Dedifferentiated amniotic fluid mesenchymal stem cell (primary cell): ENCODE measurements at regions not wholly inside any gene's neighbourhood (a gene's known extent, or its start where the extent isn't known, plus 50 kb on each side); places are given as distances from the start of the nearest gene placed in this dataset.

ENCODE experiments used
- DNase-seq: peaks from one replicate; pipeline ENCODE4 v3.0.0-alpha.2; 2016; ENCODE audit errors: extremely low spot score

- DNase-seq, result no peak
Measured at GRCh38 chr15:94749811-94750617, 518.7 kb downstream of the MCTP2 start.

- DNase-seq, result no peak
Measured at GRCh38 chr15:94760348-94760747, 529.0 kb downstream of the MCTP2 start.

GRCh38 chr15:94761574-94761973, 530.2 kb downstream of the MCTP2 start:
- DNase-seq, result no peak

- no peak for DNase-seq
Measured at GRCh38 chr15:94769089-94769488, 537.7 kb downstream of the MCTP2 start.

- DNase-seq, result no peak
Measured at GRCh38 chr15:94770199-94770598, 538.8 kb downstream of the MCTP2 start.

GRCh38 chr15:94777037-94777436, 545.7 kb downstream of the MCTP2 start:
- no peak for DNase-seq

- no peak for DNase-seq
Measured at GRCh38 chr15:94778840-94779239, 547.5 kb downstream of the MCTP2 start.

GRCh38 chr15:94780166-94780565, 548.8 kb downstream of the MCTP2 start:
- DNase-seq, result no peak

- DNase-seq, result no peak
Measured at GRCh38 chr15:94785091-94785490, 553.7 kb downstream of the MCTP2 start.

- no peak for DNase-seq
Measured at GRCh38 chr15:94791008-94791407, 559.6 kb downstream of the MCTP2 start.

- DNase-seq, result no peak
Measured at GRCh38 chr15:94791510-94791909, 560.1 kb downstream of the MCTP2 start.

GRCh38 chr15:94792196-94792595, 560.8 kb downstream of the MCTP2 start:
- DNase-seq, result no peak

- DNase-seq, result no peak
Measured at GRCh38 chr15:94793207-94793606, 561.8 kb downstream of the MCTP2 start.

- no peak for DNase-seq
Measured at GRCh38 chr15:94793641-94794040, 562.3 kb downstream of the MCTP2 start.

- DNase-seq, result no peak
Measured at GRCh38 chr15:94804613-94805012, 573.3 kb downstream of the MCTP2 start.

GRCh38 chr15:94815110-94815731, 583.9 kb downstream of the MCTP2 start:
- DNase-seq, result no peak

GRCh38 chr15:94815914-94816313, 584.6 kb downstream of the MCTP2 start:
- DNase-seq, result no peak

- DNase-seq, result no peak
Measured at GRCh38 chr15:94829887-94830884, 598.8 kb downstream of the MCTP2 start.

GRCh38 chr15:94834000-94834399, 602.6 kb downstream of the MCTP2 start:
- DNase-seq, result no peak

GRCh38 chr15:94834494-94834893, 603.1 kb downstream of the MCTP2 start:
- DNase-seq, result no peak

GRCh38 chr15:94838281-94838680, 606.9 kb downstream of the MCTP2 start:
- DNase-seq, result no peak
